Smooth muscle cell (in vitro differentiated cells): ENCODE measurements at regions not wholly inside any gene's neighbourhood (a gene's known extent, or its start where the extent isn't known, plus 50 kb on each side); places are given as distances from the start of the nearest gene placed in this dataset.
A peak's percentile ranks its signal among the peaks of the same experiment; 100 is the strongest.

ENCODE experiments used
- DNase-seq: peaks from one replicate; lab custom pipeline; 2025; ENCODE audit not compliant: unreplicated experiment; lab: John Stamatoyannopoulos, UW
- H2AFZ ChIP-seq: fragments of 200-600 bp; sonication (generic); 2 replicates; pipeline ENCODE4 v1.6.0; 2016; ENCODE audit warnings: antibody characterized with exemption, low read depth, mild to moderate bottlenecking
- H3F3A ChIP-seq: fragments of 200-600 bp; sonication (generic); 2 replicates; pipeline ENCODE4 v1.6.0; 2017; ENCODE audit warnings: antibody characterized with exemption, low read depth
- H3K27ac ChIP-seq: fragments of 200-600 bp; sonication (generic); 2 replicates; pipeline ENCODE4 v1.5.1; 2016; ENCODE audit warnings: low read depth, mild to moderate bottlenecking
- H3K27me3 ChIP-seq: fragments of 200-600 bp; sonication (generic); 2 replicates; pipeline ENCODE4 v1.6.1; 2016; ENCODE audit warnings: low read depth, mild to moderate bottlenecking
- H3K36me3 ChIP-seq: fragments of 200-600 bp; sonication (generic); 2 replicates; pipeline ENCODE4 v1.5.1; 2016; ENCODE audit warnings: low read depth
- H3K4me1 ChIP-seq: fragments of 200-600 bp; sonication (generic); 2 replicates; pipeline ENCODE4 v1.5.1; 2016; ENCODE audit warnings: low read depth
- H3K4me2 ChIP-seq: fragments of 200-600 bp; sonication (generic); 2 replicates; pipeline ENCODE4 v1.6.0; 2016; ENCODE audit warnings: mild to moderate bottlenecking
- H3K4me3 ChIP-seq: fragments of 200-600 bp; sonication (generic); 2 replicates; pipeline ENCODE4 v1.5.1; 2016; ENCODE audit warnings: mild to moderate bottlenecking
- H3K79me2 ChIP-seq: fragments of 200-600 bp; sonication (generic); 2 replicates; pipeline ENCODE4 v1.6.0; 2016; ENCODE audit warnings: low read depth, mild to moderate bottlenecking
- H3K9ac ChIP-seq: fragments of 200-600 bp; sonication (generic); 2 replicates; pipeline ENCODE4 v1.6.0; 2016; ENCODE audit warnings: low read depth
- H3K9me3 ChIP-seq: fragments of 200-600 bp; sonication (generic); replicated peaks from 2 replicates; pipeline ENCODE4 v1.5.1; 2016; ENCODE audit warnings: low read depth
- H4K20me1 ChIP-seq: fragments of 200-600 bp; sonication (generic); 2 replicates; pipeline ENCODE4 v1.6.0; 2016; ENCODE audit warnings: low read depth
- CTCF ChIP-seq: fragments of 200-600 bp; sonication (generic); IDR thresholded peaks from 2 replicates; pipeline ENCODE4 v1.5.1; 2017; ENCODE audit warnings: borderline replicate concordance, mild to moderate bottlenecking, antibody characterized with exemption; ENCODE audit not compliant: insufficient read depth, poor library complexity, severe bottlenecking
- WGBS: methylation state at CpG from one replicate; pipeline ENCODE4 v1.1.7; 2016; ENCODE audit warnings: low lambda C conversion rate; 5-methylcytosine and 5-hydroxymethylcytosine counted together

DNA sequence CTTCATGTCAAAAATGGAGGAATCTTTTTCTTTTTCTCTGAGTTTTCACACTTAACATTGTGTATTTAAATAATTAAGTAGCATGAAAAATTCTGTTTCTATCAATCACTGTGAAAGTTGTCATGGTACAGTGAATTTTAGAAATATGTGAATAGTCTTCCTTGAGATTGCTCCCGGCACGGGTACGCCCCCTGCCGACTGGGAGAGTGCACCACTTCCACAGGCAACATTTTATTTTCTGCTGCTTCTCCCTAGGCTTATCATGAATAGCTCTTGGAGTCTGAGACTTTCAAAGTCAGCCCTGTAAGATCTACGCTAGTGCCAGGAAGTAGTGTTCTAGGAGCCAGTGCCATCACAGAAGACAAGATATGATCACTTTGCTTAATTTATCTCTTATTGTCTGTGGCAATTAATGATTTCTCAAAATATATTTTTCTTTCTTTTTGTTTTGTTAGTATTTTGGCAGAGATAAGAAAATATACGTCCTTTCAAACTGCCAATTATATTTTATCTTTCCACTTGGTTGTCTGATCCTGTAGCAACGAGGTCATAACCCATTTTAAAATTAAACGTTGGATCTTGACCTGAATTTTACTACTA lies 763.8 kb upstream of the AADAT start:
- peak; percentile 2 for DNase-seq
- WGBS = 27% methylated on average over 8 of the region's 8 CpGs
- H3K9ac ChIP-seq = no peak overlapping the region
- no peak overlapping the region for H3K4me3 ChIP-seq
- no peaks in the 10 kb centered on the region for H3K4me1 ChIP-seq
- H3K9me3 ChIP-seq = no peaks in the 10 kb centered on the region
- H2AFZ ChIP-seq = peak overlapping the region; percentile 59
- H3K79me2 ChIP-seq = no peaks in the 10 kb centered on the region
- H3K27me3 ChIP-seq = no peaks in the 10 kb centered on the region
- no peaks in the 10 kb centered on the region for H3F3A ChIP-seq
- no peaks in the 10 kb centered on the region for H3K36me3 ChIP-seq
- TF ChIP-seq CTCF = peak; percentile 93
- H4K20me1 ChIP-seq = no peaks in the 10 kb centered on the region
- no peak overlapping the region for H3K27ac ChIP-seq
- no peak overlapping the region for H3K4me2 ChIP-seq

DNA sequence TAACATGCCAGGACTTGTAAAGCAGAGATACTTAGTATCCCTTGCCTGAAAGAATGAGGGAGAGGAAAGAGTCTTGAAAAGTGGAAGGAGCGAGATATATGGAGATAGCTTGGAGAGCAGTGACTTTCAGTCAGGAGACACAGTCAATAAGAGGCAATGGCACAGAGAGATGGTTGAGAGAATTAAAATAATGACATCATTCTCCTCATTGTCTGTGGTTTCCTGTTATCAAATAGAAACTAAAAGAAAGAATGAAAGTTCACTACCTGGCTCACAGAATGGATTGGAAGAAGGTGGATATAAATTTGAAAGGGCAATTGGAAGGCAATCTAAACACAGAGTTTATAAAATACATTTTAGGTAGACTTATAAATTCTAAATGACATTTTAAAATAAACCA lies 760.2 kb upstream of the AADAT start:
- Histone ChIP-seq H3K27ac (no peak overlapping the region), H3K4me2 (no peak overlapping the region), H4K20me1 (no peaks in the 10 kb centered on the region), H2AFZ (no peak overlapping the region), H3F3A (no peaks in the 10 kb centered on the region), H3K9ac (no peak overlapping the region), H3K4me3 (no peak overlapping the region), H3K27me3 (no peaks in the 10 kb centered on the region), H3K36me3 (no peaks in the 10 kb centered on the region), H3K4me1 (no peaks in the 10 kb centered on the region), H3K79me2 (no peaks in the 10 kb centered on the region), H3K9me3 (no peaks in the 10 kb centered on the region)
- DNase-seq = no peak
- 94% methylated on average over 1 of the region's 1 CpG for WGBS
- TF ChIP-seq CTCF = no peak

- Histone ChIP-seq H3K9ac (no peak overlapping the region), H2AFZ (no peak overlapping the region), H3K9me3 (no peaks in the 10 kb centered on the region), H3F3A (no peaks in the 10 kb centered on the region), H3K27me3 (no peaks in the 10 kb centered on the region), H3K79me2 (no peaks in the 10 kb centered on the region), H3K36me3 (no peaks in the 10 kb centered on the region), H4K20me1 (no peaks in the 10 kb centered on the region), H3K4me1 (no peaks in the 10 kb centered on the region), H3K27ac (no peak overlapping the region), H3K4me2 (no peak overlapping the region), H3K4me3 (no peak overlapping the region)
- no peak for TF ChIP-seq CTCF
- 74% methylated on average over 3 of the region's 3 CpGs for WGBS
- DNase-seq = no peak
Observed at GRCh38 chr4:170827562-170828274, 738.0 kb upstream of the AADAT start.

DNA sequence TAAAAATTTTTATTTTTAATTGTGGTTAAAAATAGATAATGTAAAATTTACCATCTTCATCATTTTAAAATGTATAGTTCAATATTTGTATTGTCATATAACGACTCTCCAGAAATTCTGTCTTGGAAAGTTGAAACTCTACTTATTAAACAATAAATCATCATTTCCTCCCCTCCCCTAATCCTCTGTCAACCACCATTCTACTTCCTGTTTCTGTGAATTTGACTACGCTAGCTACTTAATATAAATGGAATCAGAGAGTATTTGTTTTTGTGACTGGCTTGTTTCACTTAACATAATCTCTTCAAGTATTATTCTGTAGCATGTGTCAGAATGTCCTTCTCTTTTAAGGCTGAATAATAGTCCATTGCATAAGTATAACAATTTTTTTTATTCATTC lies 729.0 kb upstream of the AADAT start:
- no peak overlapping the region for H3K4me3 ChIP-seq
- no peak overlapping the region for H3K27ac ChIP-seq
- H3K9ac ChIP-seq = no peak overlapping the region
- H3K36me3 ChIP-seq = no peaks in the 10 kb centered on the region
- H4K20me1 ChIP-seq = no peaks in the 10 kb centered on the region
- H2AFZ ChIP-seq = no peak overlapping the region
- H3K9me3 ChIP-seq = peaks cover 5% of the 10 kb centered on the region
- WGBS = 80% methylated on average over 2 of the region's 2 CpGs
- H3K79me2 ChIP-seq = no peaks in the 10 kb centered on the region
- DNase-seq = no peak
- no peaks in the 10 kb centered on the region for H3K4me1 ChIP-seq
- H3K27me3 ChIP-seq = no peaks in the 10 kb centered on the region
- H3K4me2 ChIP-seq = no peak overlapping the region
- H3F3A ChIP-seq = no peaks in the 10 kb centered on the region
- TF ChIP-seq CTCF = no peak
